Testis (tissue), 2 donors: ENCODE measurements at regions not wholly inside any gene's neighbourhood (a gene's known extent, or its start where the extent isn't known, plus 50 kb on each side); places are given as distances from the start of the nearest gene placed in this dataset.
"Not testable (repeated sequence)": the region's sequence is repeated elsewhere in the genome, so short reads cannot be mapped to it uniquely, and the experiment has no call there.

ENCODE experiments used
- DNase-seq: peaks from one replicate; pipeline ENCODE4 v3.0.0-alpha.2; 2019
- H3K27ac ChIP-seq, 2 donors: fragments of 200-600 bp; sonication (generic); one replicate each; pipeline ENCODE4 v1.5.1; 2019
- H3K27me3 ChIP-seq: fragments of 200-600 bp; sonication (generic); one replicate; pipeline ENCODE4 v1.5.1; 2019
- H3K36me3 ChIP-seq: fragments of 200-600 bp; sonication (generic); one replicate; pipeline ENCODE4 v1.5.1; 2017; ENCODE audit warnings: low read depth; ENCODE audit errors: missing control alignments
- H3K4me1 ChIP-seq: fragments of 200-600 bp; sonication (generic); one replicate; pipeline ENCODE4 v1.5.1; 2019
- H3K4me3 ChIP-seq, 2 donors: fragments of 200-600 bp; sonication (generic); one replicate each; pipeline ENCODE4 v1.5.1; 2017 to 2019
- H3K9me3 ChIP-seq: fragments of 200-600 bp; sonication (generic); one replicate; pipeline ENCODE4 v1.5.1; 2017
- WGBS, 2 donors: methylation state at CpG; one replicate each; pipeline ENCODE4 v1.1.5; 2018; 5-methylcytosine and 5-hydroxymethylcytosine counted together
- intact Hi-C: fragments of 100-400 bp; cut with DNase I; formaldehyde crosslinking; loops from one replicate; pipeline ENCODE4 v1.15.1; 2023; ENCODE audit warnings: low total_unique reads

- H3K27ac ChIP-seq, H3K9me3 ChIP-seq, DNase-seq, H3K27me3 ChIP-seq, intact Hi-C loops, H3K4me3 ChIP-seq, H3K36me3 ChIP-seq, H3K4me1 ChIP-seq: not testable (repeated sequence)
- WGBS, 2 donors = 100% methylated on average over 1 of the region's 1 CpG; no CpG with 5 or more reads in 1 of the 2 donors
These were observed 1486.2 kb upstream of the TPTE start for GRCh38 chr21:9035225-9035624.

GRCh38 chr21:9035970-9036369 lies 1485.4 kb upstream of the TPTE start:
- H3K9me3 ChIP-seq, H3K4me1 ChIP-seq, H3K36me3 ChIP-seq, H3K27ac ChIP-seq, H3K4me3 ChIP-seq, intact Hi-C loops, H3K27me3 ChIP-seq, DNase-seq: not testable (repeated sequence)
- 76% methylated on average over 2 of the region's 2 CpGs; no CpG with 5 or more reads in 1 of the 2 donors for WGBS, 2 donors

- 69% methylated on average over 4 of the region's 4 CpGs; no CpG with 5 or more reads in 1 of the 2 donors for WGBS, 2 donors
- H3K9me3 ChIP-seq, H3K27ac ChIP-seq, H3K36me3 ChIP-seq, DNase-seq, H3K4me1 ChIP-seq, intact Hi-C loops, H3K4me3 ChIP-seq, H3K27me3 ChIP-seq: not testable (repeated sequence)
These were observed 1484.3 kb upstream of the TPTE start for GRCh38 chr21:9036966-9037587.

- H3K4me1 ChIP-seq, H3K27ac ChIP-seq, H3K36me3 ChIP-seq, intact Hi-C loops, H3K27me3 ChIP-seq, H3K9me3 ChIP-seq, DNase-seq, H3K4me3 ChIP-seq: not testable (repeated sequence)
- 51 to 53% methylated on average over 20 to 38 of the region's 39 CpGs for WGBS, 2 donors
These were observed 1483.5 kb upstream of the TPTE start for GRCh38 chr21:9037588-9038544.

GRCh38 chr21:9039520-9040365 lies 1481.6 kb upstream of the TPTE start:
- WGBS, 2 donors = 48 to 54% methylated on average over 28 to 45 of the region's 45 CpGs
- H3K27ac ChIP-seq, DNase-seq, H3K27me3 ChIP-seq, H3K36me3 ChIP-seq, intact Hi-C loops, H3K4me3 ChIP-seq, H3K9me3 ChIP-seq, H3K4me1 ChIP-seq: not testable (repeated sequence)

GRCh38 chr21:9040406-9040805 lies 1481.0 kb upstream of the TPTE start:
- H3K27me3 ChIP-seq, H3K36me3 ChIP-seq, H3K27ac ChIP-seq, intact Hi-C loops, DNase-seq, H3K4me3 ChIP-seq, H3K4me1 ChIP-seq, H3K9me3 ChIP-seq: not testable (repeated sequence)
- WGBS, 2 donors = 54 to 62% methylated on average over 14 to 19 of the region's 19 CpGs

GRCh38 chr21:9041175-9041948 lies 1480.0 kb upstream of the TPTE start:
- H3K36me3 ChIP-seq, H3K4me3 ChIP-seq, H3K4me1 ChIP-seq, H3K27me3 ChIP-seq, intact Hi-C loops, DNase-seq, H3K27ac ChIP-seq, H3K9me3 ChIP-seq: not testable (repeated sequence)
- 50 to 59% methylated on average over 5 to 32 of the region's 33 CpGs for WGBS, 2 donors

- intact Hi-C loops = not testable (repeated sequence)
These were observed 1478.3 kb upstream of the TPTE start for GRCh38 chr21:9043089-9043488.

GRCh38 chr21:9046870-9047269 lies 1474.5 kb upstream of the TPTE start:
- H3K9me3 ChIP-seq, H3K36me3 ChIP-seq, H3K27me3 ChIP-seq, H3K27ac ChIP-seq, intact Hi-C loops, H3K4me1 ChIP-seq, DNase-seq, H3K4me3 ChIP-seq: not testable (repeated sequence)
- 46 to 62% methylated on average over 6 to 13 of the region's 14 CpGs for WGBS, 2 donors

More at GRCh38 chr21:9043089-9043488, 1478.3 kb upstream of the TPTE start:
- not testable (repeated sequence) for H3K27ac ChIP-seq, DNase-seq, H3K36me3 ChIP-seq, H3K9me3 ChIP-seq, H3K4me1 ChIP-seq, H3K27me3 ChIP-seq, H3K4me3 ChIP-seq
- 49 to 52% methylated on average over 8 to 15 of the region's 38 CpGs for WGBS, 2 donors

GRCh38 chr21:9067515-9067914 lies 1453.9 kb upstream of the TPTE start:
- H3K27me3 ChIP-seq, H3K4me1 ChIP-seq, H3K9me3 ChIP-seq, H3K4me3 ChIP-seq, DNase-seq, intact Hi-C loops, H3K27ac ChIP-seq, H3K36me3 ChIP-seq: not testable (repeated sequence)
- WGBS, 2 donors = no CpG with 5 or more reads among the region's 6 CpGs

- intact Hi-C loops, H3K9me3 ChIP-seq, DNase-seq, H3K27ac ChIP-seq, H3K27me3 ChIP-seq, H3K4me1 ChIP-seq, H3K4me3 ChIP-seq, H3K36me3 ChIP-seq: not testable (repeated sequence)
- WGBS, 2 donors = 58 to 61% methylated on average over 9 to 10 of the region's 11 CpGs
These were observed 1452.8 kb upstream of the TPTE start for GRCh38 chr21:9068622-9069021.
